ENCODE measurements at regions not wholly inside any gene's neighbourhood (a gene's known extent, or its start where the extent isn't known, plus 50 kb on each side); places are given as distances from the start of the nearest gene placed in this dataset.

DNA sequence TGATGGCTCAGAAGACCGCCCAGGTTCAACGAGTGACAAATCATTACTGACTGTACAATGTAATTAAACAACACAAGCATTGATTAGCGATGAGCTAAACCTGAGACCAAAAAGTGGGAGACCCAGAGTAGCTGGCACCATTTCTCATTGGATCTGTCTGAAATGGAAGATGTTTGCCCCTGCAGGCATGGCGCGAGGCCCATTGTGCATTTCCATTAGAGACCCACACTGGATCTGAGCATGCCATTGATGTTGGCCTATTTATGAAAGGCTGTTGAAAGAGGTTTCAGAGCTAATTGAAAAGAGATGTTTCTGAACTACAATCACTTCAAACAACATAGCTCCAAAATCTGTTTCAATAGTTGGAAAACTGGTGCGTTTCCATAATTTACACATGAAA, 196.7 kb downstream of the TFAP2B start:
- Histone ChIP-seq H3K9me3 (ENCODE audit: control insufficient read depth in 2 of 2, insufficient read depth in 1 of 2, low read depth in 1 of 2, low read length in 1 of 2) (no peaks in the 10 kb centered on the region), H3K27me3 (ENCODE audit: control insufficient read depth in 3 of 3, insufficient read depth in 3 of 3, low read length in 3 of 3) (no peaks in the 10 kb centered on the region), H3K36me3 (ENCODE audit: control insufficient read depth in 3 of 3, insufficient read depth in 2 of 3, low read depth in 1 of 3, low read length in 3 of 3) (no peaks in the 10 kb centered on the region), H3K27ac (ENCODE audit: low read depth in 1 of 3, low read length in 2 of 3) (no peak overlapping the region), H3K4me3 (ENCODE audit: low read depth in 1 of 3, low read length in 3 of 3) (no peak overlapping the region), H3K4me1 (ENCODE audit: control insufficient read depth in 3 of 3, insufficient read depth in 2 of 3, low read depth in 1 of 3, low read length in 2 of 3) (no peaks in the 10 kb centered on the region)
- DNase-seq, result no peak
- 86 to 92% (median 91%) methylated on average over 6 of the region's 6 CpGs for WGBS, 3 donors
- no peak for FAIRE-seq

DNA sequence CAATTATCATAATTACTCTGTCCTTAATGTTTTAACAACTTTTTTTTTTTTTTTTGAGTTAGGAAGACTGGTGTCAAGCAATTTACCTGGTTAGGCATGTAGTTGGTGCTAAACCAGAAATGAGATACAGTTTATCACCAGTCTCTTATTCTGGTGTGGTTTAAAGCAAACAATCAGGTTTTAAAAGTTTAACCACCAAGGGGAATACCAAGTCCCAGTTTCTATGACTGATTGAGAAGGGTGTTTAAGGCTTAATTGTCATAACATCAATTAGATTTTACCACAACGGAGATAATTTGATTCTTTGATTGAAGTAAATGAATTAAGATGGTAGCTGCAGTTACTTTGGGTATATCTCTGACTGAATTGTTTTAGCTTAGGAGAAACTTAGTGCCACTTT, 197.8 kb downstream of the TFAP2B start:
- no peak overlapping the region for H3K4me3 ChIP-seq (ENCODE audit: low read depth in 1 of 3, low read length in 3 of 3)
- no peak overlapping the region for H3K27ac ChIP-seq (ENCODE audit: low read depth in 1 of 3, low read length in 2 of 3)
- DNase-seq (no peak), FAIRE-seq (no peak)
- H3K4me1 ChIP-seq (ENCODE audit: control insufficient read depth in 3 of 3, insufficient read depth in 2 of 3, low read depth in 1 of 3, low read length in 2 of 3), result no peaks in the 10 kb centered on the region
- no peaks in the 10 kb centered on the region for H3K9me3 ChIP-seq (ENCODE audit: control insufficient read depth in 2 of 2, insufficient read depth in 1 of 2, low read depth in 1 of 2, low read length in 1 of 2)
- H3K36me3 ChIP-seq (ENCODE audit: control insufficient read depth in 3 of 3, insufficient read depth in 2 of 3, low read depth in 1 of 3, low read length in 3 of 3), result no peaks in the 10 kb centered on the region
- 70 to 79% (median 79%) methylated on average over 1 of the region's 1 CpG for WGBS, 3 donors
- H3K27me3 ChIP-seq (ENCODE audit: control insufficient read depth in 3 of 3, insufficient read depth in 3 of 3, low read length in 3 of 3), result no peaks in the 10 kb centered on the region

GRCh38 chr6:51019806-51020205, 201.1 kb downstream of the TFAP2B start:
- H3K27ac ChIP-seq (ENCODE audit: low read depth in 1 of 3, low read length in 2 of 3), result no peak overlapping the region
- H3K27me3 ChIP-seq (ENCODE audit: control insufficient read depth in 3 of 3, insufficient read depth in 3 of 3, low read length in 3 of 3), result no peaks in the 10 kb centered on the region
- 59 to 68% (median 60%) methylated on average over 5 of the region's 5 CpGs for WGBS, 3 donors
- H3K4me3 ChIP-seq (ENCODE audit: low read depth in 1 of 3, low read length in 3 of 3), result no peak overlapping the region
- no peak for DNase-seq
- no peaks in the 10 kb centered on the region for H3K36me3 ChIP-seq (ENCODE audit: control insufficient read depth in 3 of 3, insufficient read depth in 2 of 3, low read depth in 1 of 3, low read length in 3 of 3)
- no peak for FAIRE-seq
- no peaks in the 10 kb centered on the region for H3K9me3 ChIP-seq (ENCODE audit: control insufficient read depth in 2 of 2, insufficient read depth in 1 of 2, low read depth in 1 of 2, low read length in 1 of 2)
- no peaks in the 10 kb centered on the region for H3K4me1 ChIP-seq (ENCODE audit: control insufficient read depth in 3 of 3, insufficient read depth in 2 of 3, low read depth in 1 of 3, low read length in 2 of 3)

GRCh38 chr6:51021171-51021570, 202.5 kb downstream of the TFAP2B start:
- WGBS, 3 donors, result 57 to 65% (median 64%) methylated on average over 3 of the region's 3 CpGs
- Histone ChIP-seq H3K27ac (ENCODE audit: low read depth in 1 of 3, low read length in 2 of 3) (no peak overlapping the region), H3K4me3 (ENCODE audit: low read depth in 1 of 3, low read length in 3 of 3) (no peak overlapping the region), H3K36me3 (ENCODE audit: control insufficient read depth in 3 of 3, insufficient read depth in 2 of 3, low read depth in 1 of 3, low read length in 3 of 3) (no peaks in the 10 kb centered on the region), H3K9me3 (ENCODE audit: control insufficient read depth in 2 of 2, insufficient read depth in 1 of 2, low read depth in 1 of 2, low read length in 1 of 2) (no peaks in the 10 kb centered on the region), H3K27me3 (ENCODE audit: control insufficient read depth in 3 of 3, insufficient read depth in 3 of 3, low read length in 3 of 3) (no peaks in the 10 kb centered on the region), H3K4me1 (ENCODE audit: control insufficient read depth in 3 of 3, insufficient read depth in 2 of 3, low read depth in 1 of 3, low read length in 2 of 3) (no peaks in the 10 kb centered on the region)
- DNase-seq (no peak), FAIRE-seq (no peak)

DNA sequence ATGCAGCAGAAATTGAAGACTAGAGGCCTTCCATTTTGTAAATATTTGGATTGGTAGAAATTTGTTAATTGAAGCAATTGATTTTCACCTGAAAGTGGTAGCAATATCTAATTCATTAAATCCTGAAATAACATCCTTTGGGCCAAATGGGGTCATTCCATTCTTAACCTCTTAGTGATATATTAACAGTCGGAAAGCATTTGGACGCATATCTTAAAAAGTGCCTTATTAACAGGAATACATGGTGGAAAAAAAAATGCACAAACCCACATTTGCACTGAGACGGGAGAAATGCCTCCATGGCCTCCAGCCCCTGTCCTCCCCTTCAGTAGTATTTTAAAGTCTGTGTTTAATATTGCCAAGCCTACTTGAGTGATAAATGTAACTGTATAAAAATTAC, 205.5 kb downstream of the TFAP2B start:
- no peak overlapping the region for H3K4me3 ChIP-seq (ENCODE audit: low read depth in 1 of 3, low read length in 3 of 3)
- FAIRE-seq (no peak), DNase-seq (no peak)
- H3K27ac ChIP-seq (ENCODE audit: low read depth in 1 of 3, low read length in 2 of 3), result no peak overlapping the region
- WGBS, 3 donors, result 67 to 82% (median 80%) methylated on average over 3 of the region's 3 CpGs
- no peaks in the 10 kb centered on the region for H3K9me3 ChIP-seq (ENCODE audit: control insufficient read depth in 2 of 2, insufficient read depth in 1 of 2, low read depth in 1 of 2, low read length in 1 of 2)
- no peaks in the 10 kb centered on the region for H3K27me3 ChIP-seq (ENCODE audit: control insufficient read depth in 3 of 3, insufficient read depth in 3 of 3, low read length in 3 of 3)
- H3K4me1 ChIP-seq (ENCODE audit: control insufficient read depth in 3 of 3, insufficient read depth in 2 of 3, low read depth in 1 of 3, low read length in 2 of 3), result no peaks in the 10 kb centered on the region
- no peaks in the 10 kb centered on the region for H3K36me3 ChIP-seq (ENCODE audit: control insufficient read depth in 3 of 3, insufficient read depth in 2 of 3, low read depth in 1 of 3, low read length in 3 of 3)

DNA sequence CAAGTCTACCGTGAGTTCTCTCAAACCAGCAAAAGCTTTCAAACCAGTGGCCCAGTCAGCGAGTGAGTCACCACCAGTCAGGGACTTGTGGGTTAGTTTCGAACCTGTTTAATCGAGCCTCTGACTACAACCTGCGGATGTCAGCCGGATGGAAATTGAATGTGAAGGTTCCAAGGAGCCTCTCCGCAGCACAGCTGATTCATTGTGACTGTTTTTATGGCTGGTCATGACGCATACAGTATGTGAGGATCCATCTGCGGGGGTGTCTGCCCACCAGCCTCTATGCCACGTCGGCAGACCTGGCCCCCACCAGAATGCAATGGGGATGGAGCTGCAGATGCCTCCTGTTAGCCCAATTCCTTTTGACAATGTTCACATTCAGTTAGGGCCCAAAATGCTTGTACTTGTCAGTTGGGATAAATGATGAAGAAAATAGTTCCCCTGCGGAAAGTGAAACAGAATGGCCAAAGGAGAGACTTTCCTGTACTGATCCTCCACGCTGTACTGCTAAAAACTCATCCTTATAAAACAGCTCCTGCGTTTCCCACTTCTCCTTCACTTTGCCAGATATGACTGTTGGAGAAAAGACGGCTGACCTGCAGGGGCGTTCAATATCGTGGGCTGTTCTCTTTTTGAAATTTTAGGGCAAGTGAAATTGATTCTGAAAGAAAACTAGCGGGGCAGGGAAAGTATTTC, 206.6 kb downstream of the TFAP2B start:
- WGBS, 3 donors, result 81 to 84% (median 83%) methylated on average over 18 of the region's 18 CpGs
- FAIRE-seq (no peak), DNase-seq (no peak)
- Histone ChIP-seq H3K9me3 (ENCODE audit: control insufficient read depth in 2 of 2, insufficient read depth in 1 of 2, low read depth in 1 of 2, low read length in 1 of 2) (no peaks in the 10 kb centered on the region), H3K27me3 (ENCODE audit: control insufficient read depth in 3 of 3, insufficient read depth in 3 of 3, low read length in 3 of 3) (no peaks in the 10 kb centered on the region), H3K36me3 (ENCODE audit: control insufficient read depth in 3 of 3, insufficient read depth in 2 of 3, low read depth in 1 of 3, low read length in 3 of 3) (no peaks in the 10 kb centered on the region), H3K27ac (ENCODE audit: low read depth in 1 of 3, low read length in 2 of 3) (no peak overlapping the region), H3K4me3 (ENCODE audit: low read depth in 1 of 3, low read length in 3 of 3) (no peak overlapping the region), H3K4me1 (ENCODE audit: control insufficient read depth in 3 of 3, insufficient read depth in 2 of 3, low read depth in 1 of 3, low read length in 2 of 3) (no peaks in the 10 kb centered on the region)

DNA sequence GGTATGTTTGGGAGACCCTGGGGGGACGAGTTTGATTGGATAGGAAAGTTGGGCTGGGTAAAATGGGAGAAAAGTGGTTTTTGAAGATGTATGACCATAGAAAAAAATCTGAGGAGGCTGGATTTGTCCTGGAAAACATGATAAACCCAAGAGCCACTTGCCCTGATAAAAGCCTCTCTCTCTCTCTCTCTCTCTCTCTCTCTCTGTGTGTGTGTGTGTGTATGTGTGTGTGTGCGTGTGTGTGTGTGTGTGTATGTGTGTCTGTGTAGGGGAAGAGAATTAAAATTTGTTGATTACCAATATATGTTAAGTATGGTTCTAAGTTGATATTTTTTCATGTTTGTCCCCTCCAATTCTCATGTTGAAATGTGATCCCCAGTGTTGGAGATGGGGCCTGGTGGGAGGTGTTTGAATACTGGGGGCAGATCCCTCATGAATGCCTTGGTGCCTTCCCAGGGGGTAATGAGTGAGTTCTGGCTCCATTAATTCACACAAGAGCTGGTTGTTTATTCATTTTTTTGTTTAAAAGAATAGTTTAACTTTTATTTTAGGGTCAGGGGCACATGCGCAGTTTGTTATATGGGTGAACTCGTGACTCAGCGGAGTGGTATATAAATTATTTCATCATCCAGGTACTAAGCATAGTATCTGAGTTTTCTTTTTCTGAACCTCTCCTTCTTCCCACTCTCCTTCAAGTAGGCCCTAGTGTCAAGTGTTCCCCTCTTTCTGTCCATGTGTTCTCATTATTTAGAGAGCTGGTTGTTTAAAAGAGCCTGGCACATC, 208.8 kb downstream of the TFAP2B start:
- Histone ChIP-seq H3K9me3 (ENCODE audit: control insufficient read depth in 2 of 2, insufficient read depth in 1 of 2, low read depth in 1 of 2, low read length in 1 of 2) (no peaks in the 10 kb centered on the region), H3K27ac (ENCODE audit: low read depth in 1 of 3, low read length in 2 of 3) (no peak overlapping the region), H3K4me3 (ENCODE audit: low read depth in 1 of 3, low read length in 3 of 3) (no peak overlapping the region), H3K4me1 (ENCODE audit: control insufficient read depth in 3 of 3, insufficient read depth in 2 of 3, low read depth in 1 of 3, low read length in 2 of 3) (no peaks in the 10 kb centered on the region), H3K36me3 (ENCODE audit: control insufficient read depth in 3 of 3, insufficient read depth in 2 of 3, low read depth in 1 of 3, low read length in 3 of 3) (no peaks in the 10 kb centered on the region), H3K27me3 (ENCODE audit: control insufficient read depth in 3 of 3, insufficient read depth in 3 of 3, low read length in 3 of 3) (no peaks in the 10 kb centered on the region)
- WGBS, 3 donors, result 54 to 62% (median 54%) methylated on average over 5 of the region's 5 CpGs
- DNase-seq (no peak), FAIRE-seq (no peak)

GRCh38 chr6:51028276-51028675, 209.6 kb downstream of the TFAP2B start:
- no peak for FAIRE-seq
- no peak for DNase-seq

More at GRCh38 chr6:51028276-51028675, 209.6 kb downstream of the TFAP2B start:
- Histone ChIP-seq H3K36me3 (ENCODE audit: control insufficient read depth in 3 of 3, insufficient read depth in 2 of 3, low read depth in 1 of 3, low read length in 3 of 3) (no peaks in the 10 kb centered on the region), H3K27ac (ENCODE audit: low read depth in 1 of 3, low read length in 2 of 3) (no peak overlapping the region), H3K9me3 (ENCODE audit: control insufficient read depth in 2 of 2, insufficient read depth in 1 of 2, low read depth in 1 of 2, low read length in 1 of 2) (no peaks in the 10 kb centered on the region), H3K27me3 (ENCODE audit: control insufficient read depth in 3 of 3, insufficient read depth in 3 of 3, low read length in 3 of 3) (no peaks in the 10 kb centered on the region), H3K4me3 (ENCODE audit: low read depth in 1 of 3, low read length in 3 of 3) (no peak overlapping the region), H3K4me1 (ENCODE audit: control insufficient read depth in 3 of 3, insufficient read depth in 2 of 3, low read depth in 1 of 3, low read length in 2 of 3) (no peaks in the 10 kb centered on the region)
- 0% methylated on average over 1 of the region's 1 CpG for WGBS, 3 donors

Data from small intestine (tissue), 7 donors.